Keratinocyte (primary cell): ENCODE measurements at regions not wholly inside any gene's neighbourhood (a gene's known extent, or its start where the extent isn't known, plus 50 kb on each side); places are given as distances from the start of the nearest gene placed in this dataset.

ENCODE experiments used
- DNase-seq: peaks from one replicate; pipeline ENCODE4 v3.0.0-alpha.2; 2011; ENCODE audit warnings: low read depth, missing footprints, low spot score
- FAIRE-seq: peaks from 2 replicates; lab custom pipeline; 2011; peaks lifted over from hg19 to GRCh38; lab: Jason Lieb, UNC
- H2AFZ ChIP-seq: 2 replicates; pipeline ENCODE4 v1.6.0; 2012; ENCODE audit warnings: low read length, control low read depth, inconsistent platforms; ENCODE audit not compliant: control insufficient read depth
- H3K27ac ChIP-seq: 2 replicates; pipeline ENCODE4 v1.5.1; 2011; ENCODE audit warnings: low read length; ENCODE audit not compliant: control insufficient read depth, insufficient read depth
- H3K27me3 ChIP-seq: 3 replicates; pipeline ENCODE4 v1.6.0; 2011; ENCODE audit warnings: low read length; ENCODE audit not compliant: control insufficient read depth, insufficient read depth; ENCODE audit errors: extremely low read depth
- H3K36me3 ChIP-seq, 2 experiments: 2 replicates in 1 of 2; 3 replicates in 1 of 2; pipeline ENCODE4 v1.5.1; 2011; ENCODE audit warnings: low read length in 2 of 2, mild to moderate bottlenecking in 1 of 2; ENCODE audit not compliant: control insufficient read depth in 2 of 2, insufficient read depth in 2 of 2; ENCODE audit errors: extremely low read depth in 1 of 2
- H3K4me1 ChIP-seq: 3 replicates; pipeline ENCODE4 v1.5.1; 2011; ENCODE audit warnings: low read length; ENCODE audit not compliant: control insufficient read depth, insufficient read depth; ENCODE audit errors: extremely low read depth
- H3K4me2 ChIP-seq: 3 replicates; pipeline ENCODE4 v1.6.0; 2011; ENCODE audit warnings: low read depth, low read length; ENCODE audit not compliant: control insufficient read depth, insufficient read depth; ENCODE audit errors: extremely low read depth
- H3K4me3 ChIP-seq, 3 experiments: fragments of 200-600 bp in 1 of 3; sonication (generic) in 1 of 3; 2 replicates in 2 of 3; 3 replicates in 1 of 3; pipeline ENCODE4 v1.5.1; 2011 to 2016; ENCODE audit warnings: low read length in 3 of 3, mild to moderate bottlenecking in 3 of 3, control low read depth in 2 of 3, inconsistent platforms in 1 of 3, low read depth in 1 of 3, mixed read lengths in 1 of 3, mixed run types in 1 of 3, moderate library complexity in 1 of 3; ENCODE audit not compliant: control insufficient read depth in 2 of 3, insufficient read depth in 2 of 3; ENCODE audit errors: extremely low read depth in 1 of 3
- H3K79me2 ChIP-seq: 2 replicates; pipeline ENCODE4 v1.6.0; 2012; ENCODE audit warnings: low read length; ENCODE audit not compliant: control insufficient read depth, insufficient read depth
- H3K9ac ChIP-seq: 3 replicates; pipeline ENCODE4 v1.6.0; 2011; ENCODE audit warnings: low read length; ENCODE audit not compliant: control insufficient read depth, insufficient read depth; ENCODE audit errors: extremely low read depth
- H3K9me1 ChIP-seq: 3 replicates; pipeline ENCODE4 v1.6.0; 2011; ENCODE audit warnings: low read length; ENCODE audit not compliant: control insufficient read depth, insufficient read depth; ENCODE audit errors: extremely low read depth
- H3K9me3 ChIP-seq: 2 replicates; pipeline ENCODE4 v1.5.1; 2012; ENCODE audit warnings: low read depth, low read length; ENCODE audit not compliant: control insufficient read depth
- H4K20me1 ChIP-seq: 3 replicates; pipeline ENCODE4 v1.6.0; 2011; ENCODE audit warnings: low read length; ENCODE audit not compliant: control insufficient read depth, insufficient read depth; ENCODE audit errors: extremely low read depth
- EZH2 ChIP-seq: IDR thresholded peaks from one replicate; pipeline ENCODE4 v1.6.1; 2012; ENCODE audit warnings: inconsistent platforms, mild to moderate bottlenecking, low read length, moderate library complexity
- dilution Hi-C: fragments of 300-500 bp; cut with MboI; formaldehyde crosslinking; loops from one replicate; pipeline ENCODE4 v1.7.0; 2020; ENCODE audit warnings: low sequenced_read_pairs; ENCODE audit not compliant: extremely low pct_ligation_motif_present
- TF ChIP-seq, protein P1 (sequence below), 3 experiments: IDR thresholded peaks in 1 of 3; conservative IDR thresholded peaks in 1 of 3; optimal IDR thresholded peaks in 1 of 3; 2 replicates in 2 of 3; 3 replicates in 1 of 3; pipeline versions ENCODE3 to v1.5.1; 2011; ENCODE audit warnings: low read length in 3 of 3, mild to moderate bottlenecking in 3 of 3, moderate library complexity in 2 of 3, control low read depth in 1 of 3, inconsistent platforms in 1 of 3; ENCODE audit not compliant: insufficient read depth in 2 of 3; ENCODE audit errors: extremely low read depth in 1 of 3

DNA sequence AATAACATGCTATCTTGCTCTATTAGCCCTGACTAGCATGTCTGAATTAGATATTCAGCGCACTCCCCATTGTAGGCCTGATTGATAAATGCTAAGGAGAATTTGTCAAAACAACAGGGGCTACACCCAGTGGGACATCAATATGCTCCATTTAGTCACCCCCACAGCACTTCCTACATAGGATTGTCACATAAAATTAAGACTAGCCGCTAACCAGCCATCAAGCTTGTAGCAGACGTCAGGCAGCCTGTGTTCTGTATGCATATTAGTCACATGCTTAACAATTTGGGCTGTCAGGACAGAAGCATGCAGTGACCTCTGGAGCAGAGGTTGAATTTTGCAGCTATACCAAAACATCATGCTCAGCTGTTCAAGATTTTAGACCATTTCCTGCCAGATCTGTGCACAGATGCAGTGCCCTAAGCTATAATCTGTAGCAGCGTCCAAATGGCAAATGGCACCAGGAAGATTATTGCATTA lies 197.4 kb upstream of the ISL1 start:
- no peaks in the 10 kb centered on the region for H3K9me3 ChIP-seq

DNA sequence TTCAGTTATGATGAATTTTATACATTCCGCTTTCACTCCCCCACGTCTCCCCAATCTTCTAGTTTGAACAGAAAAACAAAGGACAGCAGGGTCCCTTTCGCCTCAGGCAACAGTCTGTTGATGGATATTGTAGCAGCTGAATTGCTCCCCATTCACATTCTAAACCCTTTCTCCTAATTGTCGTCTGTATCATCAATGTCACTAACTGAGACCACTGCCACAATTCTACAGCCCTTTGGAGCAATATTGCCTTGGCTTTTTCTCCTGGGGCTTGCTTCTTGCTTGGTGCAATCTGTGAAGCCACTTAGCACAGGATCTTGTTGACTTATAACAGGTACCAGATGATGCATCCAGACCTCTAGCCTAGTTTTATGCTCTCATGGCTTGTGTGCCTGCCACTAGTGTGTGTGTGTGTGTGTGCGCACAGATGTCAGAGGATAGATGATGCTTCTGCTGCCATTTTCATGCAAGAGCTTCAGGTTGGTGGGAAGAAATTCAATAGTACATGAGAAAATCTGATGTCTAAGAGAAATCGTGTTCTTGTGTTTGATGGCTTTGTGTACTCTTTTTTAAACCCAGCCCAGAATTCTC lies 195.2 kb upstream of the ISL1 start:
- H3K4me3 ChIP-seq: no peak overlapping the region
- FAIRE-seq (no peak), DNase-seq (no peak)
- no peaks in the 10 kb centered on the region for H3K27me3 ChIP-seq
- no peak overlapping the region for H2AFZ ChIP-seq
- dilution Hi-C loops: no loop called here
- no peak overlapping the region for H3K9ac ChIP-seq
- H3K4me1 ChIP-seq: no peaks in the 10 kb centered on the region
- H3K27ac ChIP-seq: no peak overlapping the region
- no peak overlapping the region for H3K4me2 ChIP-seq
- no peaks in the 10 kb centered on the region for H3K36me3 ChIP-seq
- H3K9me3 ChIP-seq: no peaks in the 10 kb centered on the region
- no peaks in the 10 kb centered on the region for H4K20me1 ChIP-seq
- TF ChIP-seq EZH2: no peak
- TF ChIP-seq, protein P1, sequence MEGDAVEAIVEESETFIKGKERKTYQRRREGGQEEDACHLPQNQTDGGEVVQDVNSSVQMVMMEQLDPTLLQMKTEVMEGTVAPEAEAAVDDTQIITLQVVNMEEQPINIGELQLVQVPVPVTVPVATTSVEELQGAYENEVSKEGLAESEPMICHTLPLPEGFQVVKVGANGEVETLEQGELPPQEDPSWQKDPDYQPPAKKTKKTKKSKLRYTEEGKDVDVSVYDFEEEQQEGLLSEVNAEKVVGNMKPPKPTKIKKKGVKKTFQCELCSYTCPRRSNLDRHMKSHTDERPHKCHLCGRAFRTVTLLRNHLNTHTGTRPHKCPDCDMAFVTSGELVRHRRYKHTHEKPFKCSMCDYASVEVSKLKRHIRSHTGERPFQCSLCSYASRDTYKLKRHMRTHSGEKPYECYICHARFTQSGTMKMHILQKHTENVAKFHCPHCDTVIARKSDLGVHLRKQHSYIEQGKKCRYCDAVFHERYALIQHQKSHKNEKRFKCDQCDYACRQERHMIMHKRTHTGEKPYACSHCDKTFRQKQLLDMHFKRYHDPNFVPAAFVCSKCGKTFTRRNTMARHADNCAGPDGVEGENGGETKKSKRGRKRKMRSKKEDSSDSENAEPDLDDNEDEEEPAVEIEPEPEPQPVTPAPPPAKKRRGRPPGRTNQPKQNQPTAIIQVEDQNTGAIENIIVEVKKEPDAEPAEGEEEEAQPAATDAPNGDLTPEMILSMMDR (optimal IDR thresholded peaks at IDR 0.05 in 1 of 3, IDR thresholded peaks at IDR 0.05 in 1 of 3, conservative IDR thresholded peaks at IDR 0.05 in 1 of 3; ENCODE audit: extremely low read depth in 1 of 3, insufficient read depth in 2 of 3, low read length in 3 of 3): no peak
- no peaks in the 10 kb centered on the region for H3K79me2 ChIP-seq
- H3K9me1 ChIP-seq: no peaks in the 10 kb centered on the region

More for the DNA sequence above, 197.4 kb upstream of the ISL1 start:
- Histone ChIP-seq H3K4me1 (no peaks in the 10 kb centered on the region), H3K27me3 (no peaks in the 10 kb centered on the region), H3K9me1 (no peaks in the 10 kb centered on the region), H2AFZ (no peak overlapping the region), H3K79me2 (no peaks in the 10 kb centered on the region), H3K4me2 (no peak overlapping the region), H3K4me3 (no peak overlapping the region), H3K27ac (no peak overlapping the region), H4K20me1 (no peaks in the 10 kb centered on the region), H3K36me3 (no peaks in the 10 kb centered on the region), H3K9ac (no peak overlapping the region)
- dilution Hi-C loops: no loop called here
- DNase-seq (no peak), FAIRE-seq (no peak)
- TF ChIP-seq EZH2: no peak
- TF ChIP-seq, protein P1 (optimal IDR thresholded peaks at IDR 0.05 in 1 of 3, IDR thresholded peaks at IDR 0.05 in 1 of 3, conservative IDR thresholded peaks at IDR 0.05 in 1 of 3; ENCODE audit: extremely low read depth in 1 of 3, insufficient read depth in 2 of 3, low read length in 3 of 3): no peak
